Right renal cortex interstitium (tissue), 3 donors: ENCODE measurements at regions not wholly inside any gene's neighbourhood (a gene's known extent, or its start where the extent isn't known, plus 50 kb on each side); places are given as distances from the start of the nearest gene placed in this dataset.

Source experiments
- DNase-seq, 3 donors: peaks; one replicate each; pipeline ENCODE4 v3.0.0-alpha.2; 2013; ENCODE audit warnings: low read depth in 3 of 3, low spot score in 2 of 3

DNA sequence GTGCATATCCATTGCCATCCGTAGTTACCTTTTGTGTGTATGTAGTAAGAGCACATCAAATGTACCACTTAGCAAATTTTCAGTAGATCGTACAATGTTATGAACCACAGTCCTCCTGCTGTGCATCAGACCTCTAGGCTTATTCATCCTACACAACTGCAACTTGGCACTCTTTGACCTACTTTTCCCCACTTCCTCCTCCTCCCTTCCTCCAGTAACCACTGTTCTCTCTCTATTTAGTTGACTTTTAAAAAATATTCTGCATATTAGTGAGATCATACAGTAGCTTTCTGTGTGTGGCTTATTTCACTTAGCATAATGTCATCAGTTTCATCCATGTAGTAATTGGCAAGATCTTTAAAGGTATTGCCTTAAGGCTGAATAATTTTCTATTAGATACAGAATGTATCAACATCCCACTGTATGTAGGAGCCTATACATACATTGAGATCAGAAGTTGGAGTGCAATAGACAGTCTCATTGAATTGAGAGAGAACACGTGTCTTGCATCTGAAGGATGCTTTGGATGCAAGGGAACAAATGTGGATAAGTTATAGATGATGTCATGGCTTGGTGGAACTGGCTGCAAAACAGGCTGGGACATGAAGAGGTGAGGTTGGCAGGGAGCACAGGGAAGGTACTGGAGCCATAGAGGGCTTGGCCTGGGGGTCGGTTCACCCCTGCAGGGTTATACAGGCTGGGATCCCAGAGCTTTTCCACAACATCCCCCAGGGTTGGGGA lies 83.0 kb upstream of the FAM180A start:
- DNase-seq: no peak

DNA sequence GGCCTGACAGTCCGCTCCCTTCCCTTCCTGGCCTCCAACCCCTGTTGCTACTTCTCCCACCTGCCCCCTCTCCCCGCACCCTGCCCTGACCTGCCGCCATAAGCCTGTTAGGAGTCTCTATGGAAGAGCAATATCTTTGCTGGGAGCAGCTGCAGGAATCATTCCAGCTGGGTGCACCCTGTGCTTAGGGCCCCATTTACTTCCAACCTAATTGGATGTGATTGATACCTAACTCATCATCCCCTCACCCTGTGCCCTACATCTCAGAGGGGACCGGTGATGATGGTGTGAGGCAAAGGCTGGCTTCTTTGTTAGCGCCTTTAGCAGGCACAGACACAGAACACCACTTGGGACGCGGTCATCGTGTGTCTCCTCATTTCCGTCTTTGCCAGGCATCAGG lies 80.0 kb upstream of the FAM180A start:
- no peak for DNase-seq

DNA sequence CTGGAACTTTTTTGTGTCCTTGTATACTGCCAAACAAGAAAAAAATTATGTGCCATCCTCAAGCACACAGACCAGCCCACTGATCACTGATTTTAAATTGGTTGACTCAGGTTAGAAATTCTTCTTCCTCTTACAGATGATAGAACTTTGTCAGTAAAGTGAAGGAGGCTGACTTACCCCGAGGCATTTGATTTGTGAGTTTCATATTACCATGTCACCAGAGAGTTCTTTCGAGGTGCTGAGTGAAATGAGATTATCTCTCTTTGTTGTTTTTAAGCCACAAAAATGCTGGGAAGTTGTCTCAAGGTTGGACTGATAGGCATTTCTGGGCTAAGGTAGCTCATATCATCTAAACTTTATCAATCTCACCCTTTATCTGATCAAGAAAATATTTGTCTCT lies 78.8 kb upstream of the FAM180A start:
- DNase-seq: no peak

- no peak for DNase-seq
Observed at GRCh38 chr7:135825406-135825805, 76.8 kb upstream of the FAM180A start.

DNA sequence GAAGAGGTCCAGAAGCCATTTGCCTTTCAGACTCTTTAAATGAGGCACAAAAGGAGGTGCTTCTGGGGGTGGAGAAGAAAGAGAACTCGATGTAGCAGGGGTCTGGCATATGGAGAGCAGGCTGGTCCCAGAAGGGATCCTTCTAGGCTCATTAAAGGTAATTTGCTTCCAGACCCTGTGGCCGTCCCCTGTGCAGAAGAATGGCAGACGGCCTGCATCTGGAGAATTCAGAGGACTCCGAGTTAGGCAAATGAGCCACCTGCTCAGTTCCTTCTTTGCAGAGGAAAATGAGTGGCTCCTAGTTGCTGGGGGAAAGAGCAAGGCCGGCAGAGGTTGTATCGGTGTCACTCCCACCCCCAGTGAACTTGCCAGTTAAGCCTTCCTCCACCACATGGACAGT lies 73.8 kb upstream of the FAM180A start:
- no peak for DNase-seq

GRCh38 chr7:135817583-135817982 lies 69.0 kb upstream of the FAM180A start:
- no peak for DNase-seq

DNA sequence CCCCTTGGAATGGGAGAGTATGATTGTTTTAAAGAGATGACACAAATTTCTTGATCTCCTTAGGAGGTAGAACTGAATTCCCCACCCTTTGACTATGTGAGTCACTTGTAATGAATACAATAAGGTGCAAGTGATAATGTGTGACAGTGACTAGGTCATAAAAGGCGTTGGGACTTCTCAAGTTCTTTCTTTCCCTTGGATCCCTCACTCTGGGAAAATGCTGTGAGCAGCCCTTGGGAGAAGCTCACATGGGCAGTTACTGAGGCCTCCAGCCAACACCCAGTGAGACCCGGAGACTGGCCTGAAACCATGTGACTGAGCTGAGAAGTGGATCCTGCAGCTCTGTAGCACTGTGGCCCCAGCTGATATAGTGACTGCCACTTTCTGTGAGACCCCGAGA lies 66.4 kb upstream of the FAM180A start:
- DNase-seq: no peak

- DNase-seq: no peak
Observed at GRCh38 chr7:135812148-135812547, 63.5 kb upstream of the FAM180A start.

GRCh38 chr7:135811506-135811905 lies 62.9 kb upstream of the FAM180A start:
- DNase-seq: no peak

DNA sequence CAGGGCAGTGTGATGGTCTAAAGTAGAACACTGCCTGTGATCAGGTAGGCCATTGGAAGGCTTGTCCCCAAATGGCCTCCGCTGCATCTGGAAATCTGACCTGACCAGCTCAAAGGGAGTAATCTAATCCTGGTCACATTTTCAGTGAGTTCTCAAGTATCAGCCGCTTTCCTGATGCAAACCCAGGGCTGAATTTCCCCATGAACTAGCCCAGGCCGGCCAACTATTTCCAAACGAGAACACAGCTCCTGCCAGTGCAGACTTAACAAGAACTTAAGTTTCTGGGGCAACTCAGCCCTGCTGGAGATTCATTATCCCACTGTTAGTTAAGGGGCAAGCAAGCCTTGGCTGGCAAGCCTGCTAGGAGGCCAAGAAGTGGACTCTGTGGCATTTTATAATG lies 59.6 kb upstream of the FAM180A start:
- no peak for DNase-seq

DNA sequence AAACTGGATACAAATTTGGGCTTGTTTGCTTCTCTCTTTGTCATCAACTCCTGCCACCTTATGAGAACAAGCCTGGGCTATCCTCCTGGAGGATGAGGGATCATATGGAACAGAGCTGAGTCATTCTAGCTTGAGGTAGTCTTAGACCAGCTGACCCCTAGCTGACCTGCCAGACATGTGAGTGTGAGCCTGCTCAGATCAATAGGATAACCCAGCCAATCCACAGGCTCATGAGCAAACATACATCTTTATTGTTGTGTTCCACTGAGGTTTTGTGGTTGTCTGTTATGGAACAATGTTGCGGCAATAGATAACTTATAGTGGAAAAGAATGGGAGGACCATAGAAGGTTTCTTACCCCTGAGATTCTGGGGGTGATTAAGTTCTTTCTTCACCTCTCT lies 54.5 kb upstream of the FAM180A start:
- DNase-seq: no peak

- DNase-seq: no peak
Observed at GRCh38 chr7:135802697-135803096, 54.1 kb upstream of the FAM180A start.

- no peak for DNase-seq
Observed at GRCh38 chr7:135801877-135802276, 53.3 kb upstream of the FAM180A start.

- peak; percentile 41 to 52 (median 47) for DNase-seq
Observed at GRCh38 chr7:135801045-135801693, 52.6 kb upstream of the FAM180A start.

- DNase-seq: no peak
Observed at GRCh38 chr7:135800560-135800959, 51.9 kb upstream of the FAM180A start.

DNA sequence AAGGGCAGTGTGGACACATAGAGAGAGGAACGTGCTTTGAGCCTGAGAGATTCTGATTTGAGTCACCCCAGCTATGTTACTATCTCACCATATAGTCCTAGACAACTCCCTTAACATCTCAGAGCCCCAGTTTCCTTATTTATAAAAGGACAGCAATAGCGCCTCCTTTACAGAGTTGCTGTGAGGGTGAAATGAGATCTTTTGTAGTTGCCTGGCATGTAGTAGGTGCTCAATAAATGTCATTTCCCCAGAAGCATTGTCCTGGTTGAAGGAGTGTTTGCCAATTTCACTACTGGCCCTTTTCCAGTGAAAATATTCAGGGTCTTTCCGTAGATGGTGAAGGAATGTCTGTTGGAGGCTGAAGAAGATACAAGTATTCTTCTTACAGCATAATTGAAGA lies 51.3 kb upstream of the FAM180A start:
- no peak for DNase-seq
